Dedifferentiated amniotic fluid mesenchymal stem cell (primary cell): ENCODE measurements at regions not wholly inside any gene's neighbourhood (a gene's known extent, or its start where the extent isn't known, plus 50 kb on each side); places are given as distances from the start of the nearest gene placed in this dataset.
"Not testable (repeated sequence)": the region's sequence is repeated elsewhere in the genome, so short reads cannot be mapped to it uniquely, and the experiment has no call there.

Experiments used
- DNase-seq: peaks from one replicate; pipeline ENCODE4 v3.0.0-alpha.2; 2016; ENCODE audit errors: extremely low spot score

DNA sequence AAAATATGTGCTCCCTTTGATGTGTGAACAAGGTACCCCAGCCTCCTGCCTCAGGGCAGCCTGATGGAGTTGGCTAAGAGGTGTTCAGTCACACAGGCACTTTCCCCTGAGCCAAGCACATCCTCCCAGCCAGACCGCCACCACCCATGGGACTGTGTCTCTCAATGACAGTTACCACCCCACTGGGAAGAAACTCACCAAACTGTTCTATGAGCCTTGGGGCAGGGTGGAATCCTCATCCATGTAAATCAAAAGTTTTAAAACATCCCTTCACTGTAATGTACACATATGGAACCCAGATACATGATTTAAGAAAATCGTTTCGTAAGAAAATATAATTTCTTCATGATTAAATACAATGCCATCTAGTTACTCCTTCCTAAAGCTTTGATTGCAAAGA, 138.4 kb upstream of the LSM14A start:
- DNase-seq = no peak

DNA sequence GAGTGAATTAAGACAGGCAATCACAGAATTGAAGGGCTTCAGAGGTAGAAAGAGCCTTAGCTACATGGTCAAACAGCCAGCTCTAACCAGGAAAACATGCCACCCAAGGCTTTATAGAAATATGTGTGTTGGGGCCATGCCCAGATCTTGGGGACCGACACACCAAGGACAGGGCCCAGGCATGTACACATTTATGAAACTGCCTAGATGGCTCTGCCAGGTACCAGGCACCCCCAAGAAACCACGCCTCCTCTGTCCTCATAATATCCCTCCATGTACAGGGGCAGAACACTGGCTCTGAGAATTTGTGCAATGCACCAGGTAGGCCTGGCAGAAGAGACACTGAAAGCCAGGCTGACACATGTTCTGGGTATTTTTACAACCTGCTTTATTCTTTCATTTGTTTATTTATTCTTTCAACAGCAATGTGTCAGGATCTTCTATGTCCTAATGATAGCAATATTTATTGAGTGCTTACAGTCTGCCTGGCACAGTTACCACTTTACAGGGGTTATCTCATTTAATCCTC, 137.9 kb upstream of the LSM14A start:
- DNase-seq = no peak

DNA sequence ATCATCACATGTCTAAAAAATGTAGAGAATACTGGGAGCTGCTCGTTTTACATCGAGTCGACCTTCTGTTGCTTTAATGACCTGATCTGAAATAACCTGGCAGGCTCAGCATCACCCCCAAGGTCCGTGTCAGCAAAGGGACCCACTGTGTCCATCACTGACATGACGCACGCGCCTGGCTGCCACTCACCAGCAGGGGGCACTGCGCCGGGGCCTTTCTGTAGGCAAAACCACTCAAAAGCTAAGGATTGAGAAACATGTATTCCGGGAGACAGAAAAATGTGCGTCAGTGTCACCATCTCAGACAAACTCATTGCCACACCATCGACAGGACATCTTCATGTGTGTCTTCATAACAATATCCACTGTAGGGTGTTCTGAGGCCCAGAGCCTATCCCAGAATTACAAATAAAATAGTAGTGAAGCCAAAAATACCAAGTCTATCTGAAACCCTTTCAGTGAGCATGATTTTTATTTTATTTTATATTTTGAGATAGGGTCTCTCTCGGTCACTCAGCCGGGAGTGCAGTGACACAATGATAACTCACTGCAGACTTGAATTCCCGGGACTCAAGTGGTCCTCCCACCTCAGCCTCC, 130.3 kb upstream of the LSM14A start:
- peak; percentile 46 for DNase-seq

DNA sequence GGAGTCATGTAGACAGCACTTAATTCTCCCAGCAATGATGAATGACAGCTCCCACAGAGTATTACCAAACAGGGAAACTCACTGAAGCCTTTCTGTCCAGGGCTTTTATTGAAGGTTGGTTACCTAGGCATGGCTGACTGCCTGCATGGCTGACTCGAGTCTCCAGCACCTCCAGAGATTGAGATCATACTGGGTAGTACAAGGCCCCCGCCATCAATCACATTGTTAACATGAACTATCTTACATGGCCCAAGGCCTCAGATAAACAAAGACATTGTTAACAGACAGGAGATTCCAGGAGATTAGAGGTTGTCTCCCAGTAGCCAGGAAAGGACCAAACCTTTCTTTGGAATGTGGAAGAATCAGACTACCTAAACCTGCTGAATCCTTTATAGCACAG, 128.3 kb upstream of the LSM14A start:
- no peak for DNase-seq

DNA sequence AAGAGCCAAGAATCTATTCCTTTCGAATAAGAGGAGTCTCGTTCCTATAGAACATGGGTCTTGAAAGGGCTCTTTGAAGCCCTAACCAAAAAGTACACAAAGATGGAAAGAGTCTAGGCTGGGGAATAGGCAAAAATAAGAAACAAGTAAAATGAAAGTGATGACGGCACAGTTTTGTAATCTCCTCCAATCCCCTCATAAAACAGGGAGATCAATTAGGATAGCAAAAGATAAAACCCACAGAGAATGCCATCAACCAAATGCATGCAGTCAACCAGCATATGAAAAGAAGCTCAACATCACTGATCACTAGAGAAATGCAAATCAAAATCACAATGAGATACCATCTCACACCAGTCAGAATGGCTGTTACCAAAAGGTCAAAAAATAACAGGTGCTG, 122.4 kb upstream of the LSM14A start:
- no peak for DNase-seq

DNA sequence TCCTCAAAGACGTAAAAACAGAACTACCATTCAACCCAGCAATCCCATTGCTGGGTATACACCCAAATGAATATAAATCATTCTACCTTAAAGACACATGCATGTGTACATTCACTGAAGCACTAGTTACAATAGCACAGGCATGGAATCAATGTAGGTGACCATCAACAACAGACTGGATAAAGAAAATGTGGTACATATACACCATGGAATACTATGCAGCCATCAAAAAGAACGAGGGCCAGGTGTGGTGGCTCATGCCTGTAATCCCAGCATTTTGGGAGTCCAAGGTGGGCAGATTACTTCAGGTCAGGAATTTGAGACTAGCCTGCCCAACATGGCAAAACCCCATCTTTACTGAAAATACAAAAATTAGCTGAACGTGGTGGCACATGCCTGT, 121.9 kb upstream of the LSM14A start:
- not testable (repeated sequence) for DNase-seq

DNA sequence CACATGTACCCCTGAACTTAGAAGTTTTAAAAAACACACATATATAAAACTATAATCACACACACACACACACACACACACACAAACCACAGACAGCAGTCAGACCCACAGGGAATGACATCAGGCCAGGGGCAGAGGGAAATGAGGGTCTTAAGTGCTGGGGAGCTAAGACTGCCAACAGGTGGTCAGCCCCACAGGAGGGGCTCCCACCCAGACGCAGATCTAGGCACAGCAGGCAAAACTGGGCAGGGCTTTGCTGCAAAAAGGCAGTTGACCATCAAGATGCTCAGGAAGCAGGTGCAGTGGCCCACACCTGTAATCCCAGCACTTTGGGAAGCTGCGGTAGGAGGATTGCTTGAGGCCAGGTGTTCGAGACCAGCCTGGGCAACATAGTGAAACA, 121.0 kb upstream of the LSM14A start:
- DNase-seq = no peak

DNA sequence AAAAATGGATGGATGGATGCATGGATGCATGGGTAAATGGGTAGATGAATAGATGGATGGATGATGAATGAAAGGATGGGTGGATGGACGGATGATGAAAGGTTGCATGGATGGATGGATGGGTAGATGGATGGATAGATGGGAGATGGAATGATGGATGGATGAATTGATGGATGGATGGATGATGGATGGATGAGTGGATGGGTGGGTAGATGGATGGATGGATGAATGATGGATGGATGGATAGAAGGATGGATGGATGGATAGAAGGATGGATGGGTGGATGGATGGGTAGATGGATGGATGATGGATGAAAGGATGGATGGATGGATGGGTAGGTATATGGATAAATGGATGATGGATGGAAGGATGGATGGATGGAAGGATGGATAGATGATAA, 115.1 kb upstream of the LSM14A start:
- DNase-seq = no peak

DNA sequence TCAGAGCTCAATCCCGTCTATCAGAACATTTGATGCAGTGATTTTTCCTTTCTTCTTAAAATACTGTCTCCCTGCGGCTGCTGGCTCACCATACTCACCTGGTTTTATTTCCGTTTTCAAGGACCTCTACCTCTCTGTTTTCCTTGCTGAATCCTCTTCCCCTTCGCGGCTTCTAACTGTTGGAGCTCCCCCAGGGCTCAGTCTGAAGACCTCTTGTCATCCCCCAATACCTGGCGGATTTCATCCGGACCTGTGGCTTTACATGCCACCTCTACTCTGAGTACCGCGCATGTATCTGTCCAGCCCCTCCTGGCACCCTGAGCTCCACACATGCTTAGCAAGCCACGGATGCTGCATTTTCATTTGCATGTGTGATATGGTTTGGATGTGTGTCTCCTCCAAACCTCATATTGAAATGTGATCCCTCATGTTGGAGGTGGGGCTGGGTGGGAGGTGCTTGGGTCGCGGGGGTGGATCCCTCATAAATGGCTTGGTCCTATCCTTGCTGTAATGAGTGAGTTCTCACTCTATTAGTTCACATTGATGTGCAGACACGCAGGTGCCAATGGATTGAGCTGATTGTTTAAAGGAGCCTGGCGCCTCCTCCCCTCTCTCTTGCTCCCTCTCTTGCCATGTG, 106.2 kb upstream of the LSM14A start:
- DNase-seq = no peak

DNA sequence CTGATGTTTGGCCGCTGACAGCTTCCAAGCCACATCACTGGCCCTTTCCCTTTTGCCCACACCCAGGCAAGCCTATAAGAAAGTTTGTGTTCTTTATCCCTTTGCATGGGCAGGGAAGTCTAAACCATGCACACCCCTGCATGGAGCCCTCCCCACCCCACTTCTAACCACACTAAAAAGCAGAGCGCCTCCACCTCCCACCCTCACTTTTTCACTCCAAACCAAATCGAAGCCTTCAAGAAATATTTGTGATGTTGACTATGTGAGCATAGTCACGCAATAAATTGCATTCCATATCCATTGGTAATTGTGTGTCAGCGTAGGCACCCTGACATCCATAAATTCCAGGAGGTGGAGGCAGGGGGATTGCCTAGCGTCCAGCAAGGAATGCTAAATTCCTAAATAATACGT, 104.4 kb upstream of the LSM14A start:
- DNase-seq = no peak

DNA sequence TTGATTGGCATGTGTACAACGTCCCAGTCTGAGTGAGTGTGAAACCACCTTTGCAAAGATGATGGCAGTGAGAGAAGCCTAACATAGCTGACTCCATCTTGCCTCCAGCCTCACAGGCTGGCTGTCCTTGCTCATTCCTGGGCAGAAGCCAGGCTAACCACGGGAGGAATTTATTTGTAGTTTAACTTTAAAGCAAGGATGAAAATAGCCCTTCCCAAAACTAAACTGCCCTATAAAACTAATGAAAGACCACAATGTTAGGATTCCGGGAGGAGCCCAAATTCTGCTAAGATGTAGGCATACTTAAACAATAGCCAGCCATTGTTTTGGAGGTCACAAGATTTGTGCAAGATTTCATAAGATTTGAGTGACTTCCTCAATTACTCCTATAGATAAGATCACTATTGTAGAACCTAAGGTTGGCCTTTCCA, 96.6 kb upstream of the LSM14A start:
- DNase-seq = no peak

DNA sequence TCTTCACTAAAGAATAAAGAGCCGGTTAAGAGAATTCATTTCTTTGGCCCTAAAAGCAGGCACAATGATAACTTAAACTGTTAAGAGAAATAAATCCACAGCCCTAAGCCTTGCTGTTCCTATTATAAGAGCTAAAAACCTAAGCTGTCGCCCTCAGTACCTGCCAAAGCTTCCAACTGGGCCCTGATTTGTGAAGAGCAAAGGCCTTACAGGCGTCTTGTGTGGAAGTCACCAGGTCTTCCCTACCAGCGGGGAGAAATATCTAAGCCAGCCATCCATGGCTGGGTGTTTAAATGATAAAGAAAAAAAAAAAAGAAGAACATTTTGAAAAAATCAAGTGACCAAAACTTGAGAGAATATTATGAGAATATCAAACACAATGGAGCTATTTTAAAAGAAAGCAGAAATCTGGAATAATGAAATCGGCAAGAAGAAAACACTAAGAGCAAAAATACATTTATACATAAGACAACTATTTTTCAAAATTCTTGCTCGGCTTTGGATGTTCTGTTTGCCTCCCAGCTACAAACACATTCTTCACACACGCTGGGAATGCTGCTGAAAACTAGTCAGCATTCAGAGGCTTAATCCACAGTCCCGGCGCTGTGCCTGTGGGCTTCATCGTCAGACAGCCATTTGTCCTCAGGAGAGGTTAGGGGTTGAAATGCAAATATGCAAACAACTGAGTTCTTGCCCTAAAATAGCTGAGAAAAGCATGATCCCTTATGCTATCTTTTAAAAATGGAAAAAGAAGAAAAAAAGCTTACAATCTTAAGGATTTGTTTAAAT, 89.8 kb upstream of the LSM14A start:
- peak; percentile 39 for DNase-seq

DNA sequence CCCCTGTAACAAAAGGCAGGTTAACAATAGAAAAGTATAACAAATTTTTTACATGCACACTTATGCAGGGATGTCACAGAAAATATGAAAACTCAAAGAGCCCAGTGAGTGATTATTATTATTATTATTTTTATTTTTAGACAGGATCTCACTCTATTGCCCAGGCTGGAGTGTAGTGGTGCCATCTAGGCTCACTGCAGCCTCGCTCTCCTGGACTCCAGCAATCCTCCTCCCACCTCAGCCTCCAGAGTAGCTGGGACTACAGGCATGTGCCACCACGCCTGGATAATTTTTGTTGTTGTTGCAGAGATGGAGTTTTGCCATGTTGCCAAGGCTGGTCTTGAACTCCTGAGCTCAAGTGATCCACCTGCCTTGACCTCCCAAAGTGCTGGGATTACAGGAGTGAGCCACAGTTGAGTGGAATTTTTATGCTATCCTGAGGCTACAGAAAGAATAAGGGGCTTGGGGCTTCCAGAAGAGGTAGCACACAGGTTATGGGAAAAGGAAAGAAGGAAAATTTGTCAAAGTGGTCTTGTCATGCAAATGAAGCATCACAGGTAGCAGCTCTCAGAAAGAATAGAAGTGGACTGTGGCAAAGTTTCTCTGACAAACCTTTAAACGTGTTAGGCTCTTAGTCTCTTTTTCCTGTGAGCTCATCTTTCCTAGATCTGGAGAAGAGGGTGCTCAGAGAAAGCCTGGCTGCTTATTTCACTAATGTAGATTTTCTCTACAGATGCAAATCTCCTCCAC, 87.7 kb upstream of the LSM14A start:
- DNase-seq = no peak

DNA sequence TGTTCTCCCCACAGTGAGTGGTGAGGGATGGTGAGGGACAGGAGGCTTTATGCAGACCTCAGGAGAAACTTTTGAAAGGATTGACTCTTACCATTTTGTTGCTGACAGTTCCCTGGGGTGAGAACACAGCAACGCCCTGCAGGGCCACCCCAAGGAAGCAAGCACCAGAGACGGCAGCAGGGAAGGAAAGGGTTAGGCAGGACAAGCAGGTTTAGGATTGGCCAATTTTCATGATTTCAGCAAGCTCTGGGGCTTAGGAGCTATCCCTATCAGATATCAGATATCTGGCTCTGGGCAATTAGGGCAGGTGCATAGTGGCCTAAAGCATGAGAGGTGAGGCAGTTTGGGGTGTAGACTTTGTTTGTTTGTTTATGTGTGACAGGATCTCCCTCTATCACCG, 87.0 kb upstream of the LSM14A start:
- no peak for DNase-seq

DNA sequence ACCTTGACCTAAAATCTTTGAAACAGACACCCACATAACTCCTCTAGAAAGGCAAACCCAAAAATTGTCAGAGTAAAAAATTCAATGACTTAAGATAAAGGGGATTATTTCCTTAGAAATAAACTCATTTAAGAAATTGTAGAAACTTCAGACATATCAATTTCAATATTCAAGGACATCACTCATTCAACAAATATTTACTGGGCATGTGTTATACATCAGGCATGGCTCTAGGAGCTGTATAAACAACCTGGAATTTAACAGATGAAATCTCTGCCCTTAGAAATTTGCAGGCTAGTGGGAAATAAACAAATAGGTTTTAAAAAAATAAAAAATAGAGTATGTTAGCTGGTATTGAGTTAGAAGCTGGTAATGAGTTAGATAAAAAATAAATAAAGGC, 84.0 kb upstream of the LSM14A start:
- DNase-seq = no peak

DNA sequence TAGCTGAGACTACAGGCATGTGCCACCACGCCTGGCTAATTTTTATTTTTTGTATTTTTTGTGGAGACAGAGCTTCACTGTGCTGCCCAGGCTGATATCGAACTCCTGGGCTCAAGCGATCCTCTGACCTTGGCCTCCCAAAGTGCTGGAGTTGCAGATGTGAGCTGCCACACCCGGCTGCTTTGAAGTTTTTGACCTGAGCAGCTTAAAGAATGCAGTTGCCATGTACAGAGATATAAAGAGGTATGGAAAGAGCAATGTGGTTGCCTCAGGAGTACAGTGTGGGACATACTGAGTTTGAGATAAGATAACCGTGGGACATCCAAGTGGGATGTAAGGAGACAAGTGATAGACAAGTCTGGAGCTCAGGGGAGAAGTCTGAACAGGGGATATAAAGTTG, 82.7 kb upstream of the LSM14A start:
- DNase-seq = no peak

DNA sequence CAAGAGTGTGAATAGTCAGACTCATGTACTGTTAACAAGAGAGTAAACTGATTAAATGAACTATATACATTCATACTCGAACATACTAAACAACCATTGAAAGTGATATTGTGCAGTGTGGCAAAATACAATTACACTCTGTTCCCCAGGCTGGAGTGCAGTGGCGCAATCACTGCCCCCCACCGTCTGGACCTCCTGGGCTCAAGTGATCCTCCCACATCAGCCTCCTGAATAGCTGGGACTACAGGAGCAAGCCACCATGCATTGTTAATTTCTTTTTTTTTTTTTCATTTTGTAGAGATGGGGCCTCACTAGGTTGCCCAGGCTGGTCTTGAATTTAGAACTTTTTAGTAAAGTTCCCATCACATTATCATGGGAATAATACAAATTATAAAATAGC, 77.3 kb upstream of the LSM14A start:
- DNase-seq = no peak

DNA sequence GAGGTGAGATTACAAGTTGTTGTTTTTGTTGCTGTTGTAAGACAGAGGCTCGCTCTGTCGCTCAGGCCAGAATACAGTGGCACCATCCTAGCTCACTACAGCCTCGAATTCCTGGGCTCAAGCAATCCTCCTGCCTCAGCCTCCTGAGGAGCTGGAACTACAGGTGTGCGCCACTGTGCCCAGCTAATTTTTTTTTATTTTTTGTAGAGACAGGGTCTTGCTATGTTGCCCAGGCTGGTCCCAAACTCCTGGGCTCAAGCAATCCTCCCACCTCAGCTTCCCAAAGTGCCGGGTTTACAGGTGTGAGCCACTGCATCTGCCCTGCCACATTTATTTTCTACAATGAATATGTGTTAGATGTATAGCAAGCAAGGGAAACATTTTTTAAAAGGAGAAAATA, 76.9 kb upstream of the LSM14A start:
- not testable (repeated sequence) for DNase-seq

DNA sequence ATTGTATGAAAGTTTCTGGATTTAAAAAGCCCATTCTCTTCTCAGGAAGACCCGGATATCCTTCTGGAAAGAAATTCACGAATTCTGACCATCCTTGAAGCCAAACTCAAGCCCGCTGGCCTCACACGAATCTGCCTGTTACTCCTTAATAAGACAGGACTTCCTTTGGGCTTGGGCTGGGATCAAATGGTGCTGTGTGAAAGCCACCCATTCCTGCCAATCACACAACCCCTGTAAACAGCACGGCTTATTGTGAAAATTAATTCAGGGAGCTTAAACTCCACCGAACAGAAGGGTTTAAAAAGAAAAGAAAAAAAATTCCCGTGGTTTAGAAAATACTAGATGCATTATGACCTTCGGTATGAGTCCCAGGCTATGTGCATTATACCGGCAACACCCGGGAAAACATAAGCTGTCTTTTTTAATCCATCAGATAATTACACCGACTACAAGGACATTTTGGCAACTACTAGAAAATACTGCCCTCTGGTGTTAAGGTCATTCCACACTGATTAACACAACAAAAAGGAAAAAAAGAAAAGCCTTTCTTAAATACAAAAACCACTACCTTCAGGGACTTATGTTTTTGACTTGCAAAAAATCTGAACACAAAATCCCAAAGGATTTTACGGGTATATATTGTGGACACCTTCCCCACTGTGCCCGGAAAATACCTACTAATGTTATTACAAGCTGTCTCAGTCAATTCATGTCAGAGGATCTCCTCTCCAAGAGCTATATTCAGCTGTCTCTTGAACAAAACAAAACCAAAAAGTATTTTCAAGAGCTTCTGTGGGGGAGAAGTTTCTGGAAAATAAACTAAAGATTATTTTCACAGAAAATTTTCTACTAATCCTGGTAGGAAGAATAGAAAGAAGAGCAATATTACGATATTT, 76.0 kb upstream of the LSM14A start:
- DNase-seq = peak; percentile 28

DNA sequence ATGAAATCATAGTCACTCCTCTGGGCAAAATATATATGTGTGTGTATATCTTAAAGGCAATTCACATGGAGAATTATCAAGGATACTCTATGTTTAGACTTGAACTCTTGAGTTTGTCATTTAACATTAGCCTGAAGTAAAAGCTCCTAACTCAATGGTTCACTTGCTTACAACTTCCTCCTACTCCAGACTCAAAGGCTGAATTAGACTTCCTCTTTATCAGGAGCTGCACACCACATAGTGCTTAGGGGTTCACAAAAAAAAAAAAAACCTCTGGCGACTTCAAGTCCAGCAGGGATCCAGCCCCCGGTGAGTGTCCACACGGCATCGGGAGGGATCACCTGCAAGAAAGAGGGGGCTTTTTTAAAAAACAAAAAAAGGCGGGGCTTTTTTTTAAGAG, 68.2 kb upstream of the LSM14A start:
- no peak for DNase-seq

DNA sequence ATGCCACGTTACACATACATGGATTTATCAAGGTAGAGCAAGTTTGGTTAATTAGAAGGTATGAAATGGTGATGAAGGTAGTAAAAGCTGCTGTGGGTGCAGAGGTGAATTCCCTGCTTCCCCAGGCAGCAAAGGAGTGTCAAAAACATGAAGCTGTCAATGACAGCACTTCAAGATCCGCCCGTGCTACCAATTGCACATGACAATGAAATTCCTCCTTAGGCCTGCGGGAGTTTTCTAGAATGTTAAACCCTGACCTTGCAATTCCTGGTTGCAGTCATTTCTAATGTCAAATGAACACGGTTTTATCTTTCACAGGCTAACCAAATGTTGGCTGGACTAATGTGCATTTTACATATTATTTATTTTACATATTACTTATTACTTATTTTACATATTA, 67.7 kb upstream of the LSM14A start:
- no peak for DNase-seq
